GM12864 (cell line): ENCODE measurements at regions not wholly inside any gene's neighbourhood (a gene's known extent, or its start where the extent isn't known, plus 50 kb on each side); places are given as distances from the start of the nearest gene placed in this dataset.

Source experiments
- DNase-seq: peaks from one replicate; pipeline ENCODE4 v3.0.0-alpha.2; 2011; ENCODE audit warnings: low read depth
- H3K4me3 ChIP-seq: 2 replicates; pipeline ENCODE4 v1.5.1; 2011; ENCODE audit warnings: mild to moderate bottlenecking, low read depth, low read length, control low read depth
- CTCF ChIP-seq: IDR thresholded peaks from 2 replicates; pipeline ENCODE4 v1.5.1; 2011; ENCODE audit warnings: low read depth, mild to moderate bottlenecking, moderate library complexity, low read length, control low read depth, inconsistent platforms; ENCODE audit errors: missing control alignments

GRCh38 chr2:36302911-36303310 lies 52.7 kb upstream of the CRIM1 start:
- TF ChIP-seq CTCF = no peak
- no peak for DNase-seq
- no peak overlapping the region for H3K4me3 ChIP-seq

- no peak for TF ChIP-seq CTCF
- no peak overlapping the region for H3K4me3 ChIP-seq
- DNase-seq = no peak
Measured at GRCh38 chr2:36301843-36302242, 53.7 kb upstream of the CRIM1 start.

- no peak for TF ChIP-seq CTCF
- H3K4me3 ChIP-seq = no peak overlapping the region
- DNase-seq = no peak
Measured at GRCh38 chr2:36300697-36301096, 54.9 kb upstream of the CRIM1 start.

- TF ChIP-seq CTCF = no peak
- no peak for DNase-seq
- H3K4me3 ChIP-seq = no peak overlapping the region
Measured at GRCh38 chr2:36296798-36297197, 58.8 kb upstream of the CRIM1 start.

GRCh38 chr2:36294316-36294721 lies 61.3 kb upstream of the CRIM1 start:
- TF ChIP-seq CTCF = no peak
- no peak overlapping the region for H3K4me3 ChIP-seq

GRCh38 chr2:36290306-36290856 lies 65.2 kb upstream of the CRIM1 start:
- no peak overlapping the region for H3K4me3 ChIP-seq
- no peak for TF ChIP-seq CTCF
- DNase-seq = no peak

More at GRCh38 chr2:36294316-36294721, 61.3 kb upstream of the CRIM1 start:
- DNase-seq = no peak

- TF ChIP-seq CTCF = no peak
- H3K4me3 ChIP-seq = no peak overlapping the region
- DNase-seq = no peak
Measured at GRCh38 chr2:36289731-36290130, 65.8 kb upstream of the CRIM1 start.
